Cardiac fibroblast (primary cell): ENCODE measurements at regions not wholly inside any gene's neighbourhood (a gene's known extent, or its start where the extent isn't known, plus 50 kb on each side); places are given as distances from the start of the nearest gene placed in this dataset.

Source experiments
- DNase-seq, 2 donors: peaks; one replicate each; pipeline versions ENCODE4 v3.0.0 to v3.0.0-alpha.2; 2010; ENCODE audit warnings: low read depth in 2 of 2
- H3K4me3 ChIP-seq, 2 donors: replicated peaks in 1 of 2; 1 replicate in 1 of 2; 2 replicates in 1 of 2; pipeline ENCODE4 v1.5.1; 2011; ENCODE audit warnings: low read depth in 2 of 2, low read length in 2 of 2, mild to moderate bottlenecking in 2 of 2, moderate library complexity in 1 of 2
- TF ChIP-seq, protein P1 (sequence below): IDR thresholded peaks from one replicate; pipeline ENCODE4 v1.5.1; 2011; ENCODE audit warnings: low read depth, mild to moderate bottlenecking, low read length, inconsistent platforms

DNA sequence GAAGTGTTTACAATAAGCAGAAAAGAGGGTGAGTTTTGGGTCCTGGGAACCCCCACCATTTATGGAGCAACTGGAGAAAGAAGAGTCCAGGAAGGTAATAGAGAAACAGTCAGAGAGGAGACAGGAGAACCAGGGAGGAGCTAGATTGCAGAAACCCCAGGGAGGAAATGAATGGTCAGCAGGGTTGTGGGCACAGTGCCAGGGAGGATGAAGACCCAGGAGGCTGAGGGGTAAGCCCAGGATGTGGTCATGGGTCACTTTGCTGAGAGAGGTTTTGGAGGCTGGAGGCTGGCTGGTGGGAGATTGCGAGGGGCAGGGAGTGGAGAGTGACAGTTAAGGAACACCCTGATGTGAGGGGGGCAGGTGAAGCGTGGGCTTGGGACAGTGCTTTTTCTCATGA is 169.9 kb upstream of the CSF3R start:
- no peak overlapping the region for H3K4me3 ChIP-seq
- TF ChIP-seq, protein P1, sequence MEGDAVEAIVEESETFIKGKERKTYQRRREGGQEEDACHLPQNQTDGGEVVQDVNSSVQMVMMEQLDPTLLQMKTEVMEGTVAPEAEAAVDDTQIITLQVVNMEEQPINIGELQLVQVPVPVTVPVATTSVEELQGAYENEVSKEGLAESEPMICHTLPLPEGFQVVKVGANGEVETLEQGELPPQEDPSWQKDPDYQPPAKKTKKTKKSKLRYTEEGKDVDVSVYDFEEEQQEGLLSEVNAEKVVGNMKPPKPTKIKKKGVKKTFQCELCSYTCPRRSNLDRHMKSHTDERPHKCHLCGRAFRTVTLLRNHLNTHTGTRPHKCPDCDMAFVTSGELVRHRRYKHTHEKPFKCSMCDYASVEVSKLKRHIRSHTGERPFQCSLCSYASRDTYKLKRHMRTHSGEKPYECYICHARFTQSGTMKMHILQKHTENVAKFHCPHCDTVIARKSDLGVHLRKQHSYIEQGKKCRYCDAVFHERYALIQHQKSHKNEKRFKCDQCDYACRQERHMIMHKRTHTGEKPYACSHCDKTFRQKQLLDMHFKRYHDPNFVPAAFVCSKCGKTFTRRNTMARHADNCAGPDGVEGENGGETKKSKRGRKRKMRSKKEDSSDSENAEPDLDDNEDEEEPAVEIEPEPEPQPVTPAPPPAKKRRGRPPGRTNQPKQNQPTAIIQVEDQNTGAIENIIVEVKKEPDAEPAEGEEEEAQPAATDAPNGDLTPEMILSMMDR = no peak
- no peak for DNase-seq

DNA sequence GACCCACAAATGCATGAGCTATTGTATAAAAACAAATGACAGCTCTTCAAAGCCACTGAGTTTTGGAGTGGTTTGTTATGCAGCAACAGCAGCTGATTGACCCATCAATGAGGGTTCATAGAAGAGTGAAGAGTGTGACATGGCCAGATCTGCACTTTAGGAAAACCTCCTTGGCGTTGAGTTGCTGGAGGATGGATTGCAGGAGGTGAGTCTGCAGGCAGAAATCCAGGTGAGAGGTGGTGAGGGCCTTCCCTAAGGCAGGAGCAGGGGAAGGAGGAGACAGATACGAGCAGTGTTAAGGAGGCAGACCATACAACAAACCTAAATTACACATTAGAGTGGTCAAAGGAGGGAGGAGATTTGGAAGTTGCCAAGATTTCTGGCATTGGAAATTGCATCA is 169.3 kb upstream of the CSF3R start:
- no peak for DNase-seq
- H3K4me3 ChIP-seq = no peak overlapping the region
- TF ChIP-seq, protein P1 = no peak

DNA sequence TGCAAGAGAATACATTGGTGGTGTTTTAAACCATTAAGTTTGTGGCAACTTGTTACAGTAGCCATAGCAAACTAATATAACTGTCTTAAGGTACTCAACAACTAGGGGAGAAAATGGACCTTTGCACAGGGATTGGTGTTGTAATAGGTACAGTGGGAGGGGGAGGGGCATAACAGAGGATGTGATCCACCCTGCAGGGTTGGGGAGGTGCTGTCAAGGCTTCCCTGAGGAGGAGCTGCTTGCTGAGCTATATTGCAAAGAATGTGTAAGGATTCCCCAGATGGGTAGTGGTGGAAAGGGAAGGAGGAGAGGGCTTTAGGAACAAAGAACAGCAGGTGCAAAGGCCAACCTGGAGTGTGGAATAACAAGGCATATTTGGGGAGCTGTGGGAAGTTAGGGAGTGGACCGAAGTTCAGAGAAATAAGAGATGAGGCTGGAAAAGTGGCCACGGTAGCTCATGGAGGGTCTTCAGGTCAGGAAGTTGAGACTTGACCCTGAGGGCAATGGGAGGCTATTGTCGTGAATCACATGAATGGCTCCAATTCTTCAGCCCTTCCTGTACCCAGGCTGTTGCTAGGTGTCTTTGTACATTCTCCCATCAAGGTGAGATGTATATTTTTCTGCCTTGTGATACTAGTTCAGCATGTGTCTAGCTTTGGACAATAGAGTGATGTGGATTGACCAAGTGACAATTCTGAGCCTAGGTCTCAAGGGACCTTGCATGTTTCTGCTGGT is 168.6 kb upstream of the CSF3R start:
- no peak overlapping the region for H3K4me3 ChIP-seq
- no peak for DNase-seq
- TF ChIP-seq, protein P1 = no peak

DNA sequence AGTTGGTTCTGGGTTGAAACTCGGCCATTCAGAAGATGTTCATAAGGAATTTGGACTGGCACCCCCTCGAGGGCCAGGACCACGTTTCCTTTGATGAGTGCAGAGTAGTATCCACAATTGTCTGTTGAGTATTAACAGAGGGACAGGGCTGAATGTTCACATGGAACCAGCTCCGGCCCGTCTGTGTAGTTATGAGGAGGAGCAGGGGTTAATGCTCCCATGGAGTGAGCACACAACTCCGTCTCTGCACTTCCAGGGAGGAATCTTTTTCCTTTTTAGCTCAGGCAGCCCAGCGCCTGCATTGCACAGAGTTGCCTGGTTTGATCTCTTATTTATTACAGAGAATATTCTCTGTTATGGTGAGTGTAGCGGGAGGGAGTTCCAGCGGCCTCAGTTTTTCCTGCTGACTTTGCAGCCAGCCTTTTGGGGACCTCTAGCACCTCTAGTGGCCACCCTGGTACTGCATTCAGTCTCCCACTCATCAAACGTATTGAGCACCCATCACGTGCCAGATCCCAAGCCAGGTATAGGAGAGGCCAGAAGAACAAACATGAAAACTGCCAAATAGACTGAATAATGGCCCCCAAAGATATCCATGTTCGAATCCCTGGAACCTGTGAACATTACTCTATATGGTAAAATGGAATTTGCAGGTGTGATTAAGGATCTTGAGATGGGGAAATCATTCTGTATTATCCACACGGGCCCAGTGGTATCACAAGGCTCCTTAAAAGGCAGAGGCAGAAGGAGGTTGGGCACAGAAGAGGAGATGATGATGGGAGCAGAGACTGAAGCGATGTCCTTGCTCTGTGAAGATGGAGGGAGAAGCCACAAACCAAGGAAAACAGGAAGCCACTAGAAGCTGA is 167.7 kb upstream of the CSF3R start:
- TF ChIP-seq, protein P1 = peak; percentile 89
- no peak overlapping the region for H3K4me3 ChIP-seq
- peak; percentile 47 to 54 for DNase-seq

DNA sequence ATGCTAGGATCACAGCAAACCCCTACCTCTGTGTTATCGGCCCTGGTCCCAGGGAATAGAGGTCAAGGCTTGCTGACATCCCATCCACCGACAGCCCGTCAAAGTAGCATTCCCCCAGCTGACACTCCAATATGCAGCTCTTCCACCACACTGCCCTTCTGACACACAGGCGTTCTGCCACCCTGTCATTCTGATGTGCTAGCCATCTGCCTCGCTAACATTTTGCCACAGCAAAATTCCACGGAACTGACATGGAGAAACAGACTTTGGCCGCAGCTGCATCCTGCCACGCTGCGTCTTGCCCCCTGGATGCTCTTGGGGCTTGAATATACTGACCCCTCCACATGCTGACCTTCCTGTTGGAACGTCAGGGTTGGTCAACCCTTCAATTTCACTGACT is 163.2 kb upstream of the CSF3R start:
- H3K4me3 ChIP-seq = no peak overlapping the region
- no peak for DNase-seq

DNA sequence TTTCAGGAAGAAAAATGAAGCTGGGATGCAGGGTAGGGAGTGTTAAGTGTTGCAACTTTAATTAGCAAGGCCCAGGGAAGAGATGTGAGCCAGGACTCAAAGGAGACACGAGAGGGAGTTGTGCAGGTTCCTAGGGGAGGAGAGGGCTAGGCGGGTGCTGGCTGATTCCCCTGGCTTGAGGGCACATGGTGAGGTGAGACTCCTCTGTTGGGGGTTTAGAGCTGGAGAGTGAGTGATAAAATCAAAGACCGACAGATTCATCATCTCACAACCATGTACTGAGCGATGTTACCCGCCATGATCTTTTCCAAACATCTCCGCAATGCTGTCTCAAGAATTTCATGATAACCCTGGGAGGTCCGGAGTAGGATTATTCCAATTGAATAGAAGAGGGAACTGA is 161.8 kb upstream of the CSF3R start:
- no peak overlapping the region for H3K4me3 ChIP-seq
- TF ChIP-seq, protein P1 = no peak
- no peak for DNase-seq

More for the DNA sequence above, 163.2 kb upstream of the CSF3R start:
- TF ChIP-seq, protein P1 = no peak
